Ascending aorta (tissue), 2 donors: ENCODE measurements at regions not wholly inside any gene's neighbourhood (a gene's known extent, or its start where the extent isn't known, plus 50 kb on each side); places are given as distances from the start of the nearest gene placed in this dataset.

Experiments
- DNase-seq, 2 donors: peaks; one replicate each; pipeline ENCODE4 v3.0.0-alpha.2; 2019; ENCODE audit warnings: low spot score in 2 of 2
- H3K27ac ChIP-seq, 2 donors: fragments of 200-600 bp; sonication (generic); one replicate each; pipeline ENCODE4 v1.5.1; 2016 to 2017; ENCODE audit warnings: mild to moderate bottlenecking in 1 of 2
- H3K27me3 ChIP-seq: fragments of 200-600 bp; sonication (generic); one replicate; pipeline ENCODE4 v1.5.1; 2017
- H3K36me3 ChIP-seq, 2 donors: fragments of 200-600 bp; sonication (generic); one replicate each; pipeline ENCODE4 v1.5.1; 2016
- H3K4me1 ChIP-seq, 2 donors: fragments of 200-600 bp; sonication (generic); one replicate each; pipeline ENCODE4 v1.5.1; 2016 to 2017; ENCODE audit warnings: mild to moderate bottlenecking in 1 of 2
- H3K4me3 ChIP-seq, 2 donors: fragments of 200-600 bp; sonication (generic); one replicate each; pipeline ENCODE4 v1.5.1; 2016 to 2017; ENCODE audit warnings: mild to moderate bottlenecking in 1 of 2
- H3K9me3 ChIP-seq, 2 donors: fragments of 200-600 bp; sonication (generic); one replicate each; pipeline ENCODE4 v1.5.1; 2016
- CTCF ChIP-seq, 3 experiments: fragments of 200-600 bp in 2 of 3; fragments of 450-650 bp in 1 of 3; sonication (generic) in 2 of 3; IDR thresholded peaks; one replicate each; pipeline ENCODE4 v1.5.1; 2016 to 2019; ENCODE audit warnings: antibody characterized with exemption in 3 of 3, mild to moderate bottlenecking in 1 of 3, moderate library complexity in 1 of 3
- intact Hi-C: fragments of 100-400 bp; cut with DNase I; formaldehyde crosslinking; loops from one replicate; pipeline ENCODE4 v1.15.1; 2023

- Histone ChIP-seq H3K4me3 (no peak overlapping the region), H3K9me3 (no peaks in the 10 kb centered on the region), H3K36me3 (no peaks in the 10 kb centered on the region), H3K27me3 (no peaks in the 10 kb centered on the region), H3K4me1 (no peaks in the 10 kb centered on the region), H3K27ac (no peak overlapping the region)
- TF ChIP-seq CTCF (IDR thresholded peaks at IDR 0.05), result no peak
- no peak for DNase-seq
- intact Hi-C loops, result no loop called here
These were observed 756.0 kb upstream of the ACVR2A start for GRCh38 chr2:147088871-147089270.

GRCh38 chr2:147086715-147087114, 758.1 kb upstream of the ACVR2A start:
- Histone ChIP-seq H3K9me3 (no peaks in the 10 kb centered on the region), H3K4me1 (no peaks in the 10 kb centered on the region), H3K27ac (no peak overlapping the region), H3K36me3 (no peaks in the 10 kb centered on the region), H3K27me3 (no peaks in the 10 kb centered on the region), H3K4me3 (no peak overlapping the region)
- intact Hi-C loops, result no loop called here
- no peak for TF ChIP-seq CTCF (IDR thresholded peaks at IDR 0.05)
- DNase-seq, result no peak

GRCh38 chr2:147083664-147084063, 761.2 kb upstream of the ACVR2A start:
- intact Hi-C loops, result no loop called here
- Histone ChIP-seq H3K27ac (no peak overlapping the region), H3K4me3 (no peak overlapping the region), H3K9me3 (no peaks in the 10 kb centered on the region), H3K36me3 (no peaks in the 10 kb centered on the region), H3K4me1 (no peaks in the 10 kb centered on the region), H3K27me3 (no peaks in the 10 kb centered on the region)
- no peak for DNase-seq
- no peak for TF ChIP-seq CTCF (IDR thresholded peaks at IDR 0.05)

GRCh38 chr2:147082850-147083522, 761.8 kb upstream of the ACVR2A start:
- H3K27me3 ChIP-seq, result no peaks in the 10 kb centered on the region
- H3K36me3 ChIP-seq, result no peaks in the 10 kb centered on the region
- no peak overlapping the region for H3K27ac ChIP-seq
- intact Hi-C loops, result no loop called here
- no peak overlapping the region for H3K4me3 ChIP-seq
- no peaks in the 10 kb centered on the region for H3K9me3 ChIP-seq
- peak in 2 of 3 experiments; percentile 49 to 52 for TF ChIP-seq CTCF (IDR thresholded peaks at IDR 0.05)
- no peaks in the 10 kb centered on the region for H3K4me1 ChIP-seq
- DNase-seq, result no peak

GRCh38 chr2:147081831-147082230, 763.0 kb upstream of the ACVR2A start:
- no peaks in the 10 kb centered on the region for H3K27me3 ChIP-seq
- H3K36me3 ChIP-seq, result no peaks in the 10 kb centered on the region
- H3K9me3 ChIP-seq, result no peaks in the 10 kb centered on the region
- no peaks in the 10 kb centered on the region for H3K4me1 ChIP-seq
- no peak for TF ChIP-seq CTCF (IDR thresholded peaks at IDR 0.05)
- intact Hi-C loops, result no loop called here
- no peak overlapping the region for H3K4me3 ChIP-seq
- DNase-seq, result no peak
- H3K27ac ChIP-seq, result no peak overlapping the region

GRCh38 chr2:147076634-147077033, 768.2 kb upstream of the ACVR2A start:
- no peak for DNase-seq
- TF ChIP-seq CTCF (IDR thresholded peaks at IDR 0.05), result no peak
- H3K9me3 ChIP-seq, result no peaks in the 10 kb centered on the region
- H3K4me1 ChIP-seq, result no peaks in the 10 kb centered on the region
- no peaks in the 10 kb centered on the region for H3K27me3 ChIP-seq
- H3K36me3 ChIP-seq, result no peaks in the 10 kb centered on the region
- H3K27ac ChIP-seq, result no peak overlapping the region
- intact Hi-C loops, result no loop called here
- H3K4me3 ChIP-seq, result no peak overlapping the region
